ENCODE measurements at regions not wholly inside any gene's neighbourhood (a gene's known extent, or its start where the extent isn't known, plus 50 kb on each side); places are given as distances from the start of the nearest gene placed in this dataset.
A peak's percentile ranks its signal among the peaks of the same experiment; 100 is the strongest.
"Not testable (repeated sequence)": the region's sequence is repeated elsewhere in the genome, so short reads cannot be mapped to it uniquely, and the experiment has no call there.

DNA sequence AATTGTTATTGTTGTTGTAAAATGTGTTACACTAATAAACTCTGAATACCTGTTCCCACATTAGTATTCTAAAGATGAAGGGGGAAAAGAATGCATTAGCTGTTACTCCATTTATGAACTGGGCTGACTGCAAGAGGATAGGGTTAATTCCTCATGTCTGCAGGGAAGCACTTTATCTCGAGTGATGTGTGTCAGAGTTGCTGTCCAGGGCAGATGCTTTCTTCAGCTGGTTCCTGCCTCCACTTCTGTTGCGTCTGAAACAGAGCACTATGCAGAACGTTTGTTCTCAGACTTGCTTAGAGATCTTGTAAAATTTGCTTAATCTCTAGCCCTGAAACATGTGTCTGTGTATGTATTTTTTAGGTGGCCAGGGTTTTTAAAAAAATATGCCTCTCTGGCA is 318.8 kb downstream of the SPRY2 start:
- DNase-seq, result no peak

DNA sequence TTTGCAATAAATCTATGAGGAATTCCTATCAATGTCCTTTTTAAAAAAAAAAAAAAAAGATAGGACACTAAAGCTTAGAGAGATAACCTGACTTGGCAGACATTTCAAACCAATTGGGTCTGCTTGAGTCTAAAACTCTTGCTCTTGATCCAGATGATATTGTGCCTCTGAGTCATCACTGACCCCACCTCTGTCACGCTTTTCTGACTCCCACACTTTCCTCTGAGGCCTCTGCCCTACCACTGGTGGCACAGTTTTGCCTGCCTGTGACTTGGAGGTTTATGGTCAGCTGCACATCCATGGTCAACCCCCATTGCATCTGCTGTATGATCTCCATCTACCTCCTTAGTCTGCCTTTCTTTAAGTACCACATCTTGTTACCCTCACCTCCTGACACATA is 328.7 kb downstream of the SPRY2 start:
- peak; percentile 17 for DNase-seq

DNA sequence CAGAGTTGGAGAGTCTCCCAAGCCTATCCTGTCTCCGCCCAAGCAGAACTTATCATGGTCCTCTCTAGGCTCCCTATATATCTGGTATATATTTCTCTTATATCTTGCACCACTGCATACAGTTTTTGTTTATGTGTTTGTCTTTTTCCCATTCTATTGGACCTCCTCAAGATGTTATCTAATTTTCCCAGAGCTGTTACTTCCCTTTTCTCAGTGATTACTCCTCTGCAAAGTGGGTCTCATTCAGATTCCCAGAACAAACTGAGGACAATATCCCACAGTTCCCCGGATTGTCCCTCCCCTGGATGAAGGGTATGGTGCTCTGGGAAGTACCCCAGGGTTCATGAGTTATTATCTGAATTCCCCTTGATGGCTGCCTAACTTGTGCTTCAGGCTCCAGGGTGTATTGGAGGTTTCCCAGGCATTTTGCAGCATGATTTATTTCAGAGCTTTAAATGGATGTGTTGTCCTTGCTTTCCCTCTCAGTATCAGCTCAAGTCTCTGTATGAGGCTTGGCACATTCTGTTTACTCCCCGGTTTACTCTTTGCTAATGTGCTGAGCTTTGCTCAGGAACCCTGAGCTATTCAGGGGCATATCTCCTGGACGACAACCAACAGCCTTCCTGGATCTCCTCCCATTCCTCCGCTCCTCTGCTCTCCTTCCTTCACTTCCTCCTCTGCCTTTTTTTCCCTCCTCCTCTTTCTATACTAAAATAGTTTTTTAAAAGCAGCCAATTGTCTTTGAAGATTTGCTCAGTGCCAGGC is 329.3 kb downstream of the SPRY2 start:
- no peak for DNase-seq

DNA sequence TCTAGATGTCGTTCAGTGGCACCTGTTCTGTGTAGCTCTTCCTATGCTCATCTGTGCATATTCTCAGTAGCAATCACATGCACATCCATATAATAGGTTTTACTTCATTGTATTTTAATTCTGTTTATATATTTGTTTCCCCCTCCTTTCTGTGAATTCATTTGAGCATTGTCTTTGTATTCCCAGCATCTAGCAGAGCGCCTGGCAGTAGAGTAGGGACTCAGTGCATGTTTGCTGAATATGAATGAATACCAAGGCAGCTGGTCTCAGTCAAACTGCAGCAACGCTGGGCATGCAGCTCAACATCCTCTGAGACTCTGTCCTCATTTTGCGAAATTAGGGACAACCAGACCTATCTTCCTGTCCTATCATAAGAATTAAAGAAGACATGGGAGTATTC is 330.1 kb downstream of the SPRY2 start:
- DNase-seq, result no peak

DNA sequence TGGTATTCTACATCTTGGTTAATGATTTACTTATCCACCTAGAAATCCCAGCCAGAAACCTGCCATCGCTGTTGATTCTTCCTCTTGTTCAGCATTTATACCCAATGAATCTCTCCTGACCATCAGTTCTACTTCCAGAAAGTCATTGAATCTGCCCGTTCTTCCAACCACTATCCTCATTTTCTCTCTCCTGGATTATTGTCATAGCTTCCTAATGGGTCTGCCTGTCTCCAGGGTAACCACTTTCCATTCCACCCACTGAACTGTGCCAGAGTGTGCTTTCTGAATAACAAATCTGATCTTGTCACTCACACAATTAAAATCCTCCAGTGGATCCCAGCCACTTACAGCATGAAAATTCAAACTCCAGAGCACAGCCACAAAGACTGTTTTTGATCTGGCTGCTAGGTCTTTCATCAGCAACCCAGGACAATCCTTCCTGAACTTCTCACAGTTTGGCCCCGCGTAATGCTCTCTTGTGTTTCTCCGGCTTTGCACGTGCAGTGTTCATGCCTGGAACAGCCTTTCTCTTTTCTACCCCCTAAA is 330.6 kb downstream of the SPRY2 start:
- no peak for DNase-seq

DNA sequence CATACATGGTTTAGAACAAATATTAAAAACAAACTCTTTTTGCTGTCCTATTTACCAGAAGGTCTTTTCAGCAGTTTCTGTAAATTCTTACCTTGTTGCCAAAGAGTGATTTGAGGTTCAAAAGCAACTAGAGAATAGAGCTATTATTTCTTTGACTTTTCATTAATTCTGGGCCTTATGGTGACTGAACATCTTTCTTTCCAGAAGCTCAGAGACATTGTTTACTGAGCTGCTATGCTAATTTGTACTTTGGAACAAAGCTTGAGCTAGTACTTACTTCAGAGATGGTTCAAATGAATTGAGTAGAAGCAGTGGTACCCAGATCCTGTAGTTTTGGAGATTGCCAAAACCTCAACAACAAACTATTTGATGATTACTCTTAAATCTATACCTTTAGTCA is 331.2 kb downstream of the SPRY2 start:
- DNase-seq, result no peak

DNA sequence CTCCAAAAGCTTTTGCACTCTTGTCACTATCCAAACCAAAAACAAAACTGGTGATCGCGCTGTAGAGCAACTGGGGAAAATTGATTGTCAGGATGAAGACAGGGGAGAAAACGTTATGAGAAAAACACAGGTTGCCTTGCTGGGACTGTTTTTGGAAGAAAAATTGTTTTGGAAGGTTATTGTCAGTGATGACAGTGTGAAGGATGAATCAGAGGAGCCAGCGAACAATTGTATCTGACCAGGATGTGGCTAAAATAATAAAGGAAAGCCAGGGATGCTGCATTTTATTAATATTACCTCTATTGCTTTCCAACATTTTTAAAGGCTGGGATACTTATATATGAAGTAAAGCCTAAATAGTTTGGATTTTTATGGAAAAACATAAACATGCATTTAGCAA is 334.0 kb downstream of the SPRY2 start:
- DNase-seq, result no peak

DNA sequence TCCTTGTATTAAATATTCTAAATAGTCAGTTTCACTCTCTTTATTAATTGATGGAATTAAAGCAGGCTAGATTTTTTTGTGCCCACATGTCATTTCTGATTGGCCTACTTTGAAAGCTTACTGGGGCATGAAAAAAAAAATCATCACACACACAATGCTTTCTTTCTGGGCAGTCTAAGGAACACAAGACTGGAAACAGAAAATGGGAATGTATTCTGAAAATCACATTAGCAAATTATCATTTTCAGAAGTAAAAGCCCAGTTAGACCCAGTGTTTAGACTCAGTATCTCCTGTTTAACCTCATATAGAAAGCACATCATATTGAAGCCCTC is 339.4 kb downstream of the SPRY2 start:
- DNase-seq, result no peak

DNA sequence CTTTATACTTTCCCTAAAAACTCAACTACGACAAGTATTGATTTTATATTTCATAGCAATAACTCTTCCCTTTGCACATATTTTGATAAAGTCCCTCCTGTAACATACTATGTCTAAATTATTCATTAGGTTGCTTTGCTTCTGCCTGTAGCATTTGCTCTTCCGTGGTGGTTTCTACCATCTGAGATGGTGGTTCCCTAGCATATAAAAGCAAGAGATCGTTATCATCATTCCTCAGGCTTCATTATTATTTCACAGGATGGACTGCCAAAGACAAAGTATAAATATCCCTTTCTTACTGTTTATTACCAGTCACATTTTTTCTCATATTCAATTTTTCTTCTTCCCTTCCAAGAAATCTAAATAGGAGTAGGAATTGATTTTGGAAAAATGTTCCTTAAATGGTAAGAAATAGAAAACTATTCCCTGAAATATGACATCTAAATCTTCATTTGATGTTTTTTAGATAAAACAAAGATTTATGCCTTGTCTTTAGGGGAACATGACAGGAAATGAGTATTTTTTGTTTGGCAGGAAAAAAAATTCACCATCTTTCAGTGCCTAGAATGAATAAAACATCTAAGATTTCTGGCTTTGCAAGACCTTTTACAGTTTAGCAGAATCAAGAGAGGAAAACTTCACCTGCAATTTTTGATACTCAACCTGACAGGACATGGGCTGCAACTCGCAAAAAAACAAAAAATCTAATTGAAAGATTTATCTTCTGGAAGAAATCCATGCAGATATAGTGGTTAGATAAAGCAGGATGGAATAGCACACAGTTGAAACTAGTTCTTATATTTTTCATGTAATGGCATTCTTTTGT is 340.0 kb downstream of the SPRY2 start:
- DNase-seq, result no peak

DNA sequence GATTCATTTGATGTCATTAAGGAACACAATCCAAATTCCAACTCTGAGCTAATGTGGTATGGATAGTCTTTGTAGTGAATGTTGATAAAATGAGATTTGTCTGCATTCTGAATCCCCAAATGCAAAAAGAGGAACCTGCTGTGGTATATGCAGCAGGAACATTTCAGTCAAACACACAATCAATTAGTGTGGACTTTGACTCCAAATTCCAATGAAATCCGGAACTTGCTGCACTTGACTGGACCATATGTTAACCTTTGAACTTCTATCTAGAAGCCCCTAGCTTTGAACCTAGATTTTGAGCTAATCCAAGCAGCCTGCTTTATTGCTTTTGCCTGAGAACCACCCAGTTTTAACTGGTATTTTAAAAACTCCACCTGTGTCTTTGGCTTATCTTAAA is 341.3 kb downstream of the SPRY2 start:
- no peak for DNase-seq

DNA sequence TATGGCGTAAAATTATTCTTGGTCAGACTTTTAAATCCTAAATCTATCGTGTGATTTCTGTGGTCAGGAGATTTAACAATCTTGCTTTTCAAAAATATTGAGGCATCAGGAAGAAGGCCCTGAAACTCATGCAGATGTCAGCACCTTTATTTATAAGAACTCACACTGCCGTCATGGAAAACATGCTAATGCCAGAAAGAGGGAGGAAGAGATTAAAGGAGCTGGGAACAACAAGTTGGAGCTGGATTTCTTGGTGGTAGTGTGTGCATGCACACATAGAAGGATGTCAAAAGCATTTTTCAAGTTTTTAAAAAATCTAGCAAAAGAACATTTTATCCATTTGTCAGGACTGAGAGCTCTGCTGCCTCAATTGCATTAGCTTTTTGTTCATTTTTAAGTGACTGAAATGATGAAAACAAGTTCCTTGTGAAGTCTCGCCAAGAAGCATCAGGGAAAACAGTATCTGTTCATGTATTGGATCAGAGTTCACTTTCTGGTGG is 342.5 kb downstream of the SPRY2 start:
- DNase-seq, result no peak

DNA sequence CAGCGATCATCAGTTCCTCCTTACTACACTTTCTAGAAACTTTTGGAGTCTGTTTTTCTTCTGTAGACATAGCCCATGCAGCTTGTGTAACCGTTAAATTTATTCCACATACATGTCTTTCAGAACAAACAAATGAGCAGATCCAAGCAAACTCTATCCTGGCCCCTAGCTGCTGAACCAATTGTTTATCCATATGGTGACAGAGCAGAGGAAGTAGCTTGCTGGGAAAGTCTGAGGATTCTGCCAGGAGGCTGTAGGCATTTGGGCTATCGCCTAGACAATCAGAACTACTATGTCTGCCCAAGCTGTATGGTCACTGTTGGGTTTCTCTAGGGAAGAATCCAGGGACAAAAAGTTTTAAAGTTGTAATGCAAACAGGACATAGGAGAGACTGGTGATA is 343.7 kb downstream of the SPRY2 start:
- DNase-seq, result no peak

DNA sequence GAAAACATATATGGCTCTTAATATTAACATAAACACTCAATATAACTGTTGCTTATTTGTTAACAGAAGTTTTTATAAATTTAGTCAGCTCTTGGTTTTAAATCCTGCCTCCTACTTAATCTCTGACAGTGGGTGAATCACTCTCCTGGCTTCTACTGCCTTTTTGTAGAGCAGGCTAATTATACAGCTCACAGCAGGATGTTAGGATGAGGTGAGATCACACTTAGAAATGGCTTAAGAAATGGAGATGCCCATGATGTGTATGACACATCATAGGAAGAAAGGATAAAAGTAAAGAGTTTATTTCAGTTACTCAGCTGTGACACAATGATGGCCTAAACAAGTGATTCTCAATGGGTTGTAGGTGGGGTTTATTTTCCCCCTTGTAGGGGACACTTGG is 345.6 kb downstream of the SPRY2 start:
- no peak for DNase-seq

DNA sequence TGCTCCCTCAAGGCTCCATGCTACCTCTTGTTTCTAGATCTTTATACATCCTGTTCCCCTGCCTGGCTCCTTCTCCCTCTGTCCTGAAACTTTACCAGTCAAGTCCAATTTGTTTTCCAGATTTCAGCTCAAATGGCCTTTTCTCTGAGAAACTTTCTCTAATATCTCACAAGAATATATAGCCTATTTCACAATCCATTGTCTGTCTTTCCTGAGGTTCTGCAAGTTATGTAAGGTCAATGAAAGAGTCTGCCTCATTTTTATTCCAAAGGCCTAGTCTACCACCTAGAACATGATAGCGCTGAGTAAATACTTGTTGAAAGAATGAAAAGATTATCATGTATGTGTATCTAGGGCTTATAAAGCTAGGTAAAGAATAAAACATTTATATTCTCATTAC is 348.8 kb downstream of the SPRY2 start:
- no peak for DNase-seq

DNA sequence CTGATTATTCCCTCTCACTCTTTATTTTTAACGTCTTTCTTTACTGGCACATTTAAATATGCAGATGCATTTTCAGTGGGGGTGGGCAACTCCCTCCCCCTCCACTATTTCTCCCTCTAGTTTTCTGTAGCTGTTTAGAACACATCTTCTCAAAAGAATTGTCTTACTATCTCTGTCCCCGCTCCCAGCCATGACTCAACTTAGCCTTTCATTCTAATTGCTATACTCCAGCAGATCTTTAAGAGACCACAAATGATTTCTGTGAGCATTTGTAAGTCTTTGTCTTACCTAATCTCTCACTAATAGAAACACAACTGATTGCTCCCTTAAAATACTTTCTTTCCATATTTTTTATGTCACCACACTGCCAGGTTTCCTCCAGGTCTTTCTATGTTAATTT is 350.9 kb downstream of the SPRY2 start:
- DNase-seq, result no peak

DNA sequence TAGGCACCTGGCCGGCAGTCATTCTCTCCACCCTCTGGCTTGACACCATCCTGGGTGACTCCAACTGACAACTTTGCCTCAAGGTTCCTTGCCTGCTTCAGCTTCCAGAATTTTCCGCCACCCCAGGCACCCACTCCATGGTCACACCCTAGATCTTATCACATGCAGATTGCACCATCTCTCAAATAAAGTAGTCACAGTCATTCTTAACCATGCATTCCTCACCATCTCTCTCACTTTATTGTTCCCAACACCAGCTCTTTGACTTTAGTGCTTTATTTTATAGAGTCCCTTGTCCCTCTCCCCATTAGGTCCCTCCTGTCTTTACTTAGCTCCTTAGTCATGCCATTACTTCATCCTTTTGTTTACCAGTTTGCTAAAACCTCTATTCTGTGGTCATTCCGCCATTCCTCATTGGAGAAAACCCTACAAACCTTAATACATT is 351.7 kb downstream of the SPRY2 start:
- no peak for DNase-seq

DNA sequence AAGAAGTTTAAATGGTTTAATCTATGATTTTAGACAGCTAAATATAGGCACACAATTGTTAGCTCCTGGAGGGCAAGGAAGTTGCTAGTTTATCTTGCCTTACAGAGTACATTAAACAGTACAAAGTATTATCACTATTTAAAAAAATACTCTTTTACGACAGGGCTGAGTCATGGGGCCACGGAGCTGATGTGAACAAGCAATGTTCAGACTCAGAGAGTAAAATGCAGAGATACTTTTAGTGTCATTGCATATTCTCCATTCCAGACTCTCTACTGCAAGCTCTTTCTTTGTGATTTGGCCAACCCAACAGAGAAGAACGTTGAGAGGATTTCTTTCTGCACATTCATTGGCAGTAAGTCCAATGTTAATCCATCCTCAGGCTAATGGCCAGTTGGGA is 352.4 kb downstream of the SPRY2 start:
- DNase-seq, result no peak

DNA sequence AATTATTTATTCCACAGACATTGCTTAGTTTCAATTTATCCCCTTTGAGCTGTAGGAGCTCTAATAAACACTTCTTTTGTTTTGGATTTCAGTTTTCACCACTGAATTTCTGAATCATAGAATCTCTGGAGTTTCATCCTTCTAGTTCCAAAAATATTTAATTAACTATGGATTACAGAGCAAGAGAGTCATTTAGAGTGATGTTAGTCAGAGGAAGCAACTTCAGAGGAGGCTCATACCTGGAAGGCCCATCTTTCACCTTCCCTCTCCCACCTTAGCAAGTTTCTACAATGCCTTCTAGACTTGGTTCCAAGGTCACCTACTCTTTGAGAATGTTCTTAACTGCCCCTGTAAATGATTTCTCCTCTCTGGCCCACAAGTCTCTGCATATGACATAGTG is 353.2 kb downstream of the SPRY2 start:
- DNase-seq, result no peak

DNA sequence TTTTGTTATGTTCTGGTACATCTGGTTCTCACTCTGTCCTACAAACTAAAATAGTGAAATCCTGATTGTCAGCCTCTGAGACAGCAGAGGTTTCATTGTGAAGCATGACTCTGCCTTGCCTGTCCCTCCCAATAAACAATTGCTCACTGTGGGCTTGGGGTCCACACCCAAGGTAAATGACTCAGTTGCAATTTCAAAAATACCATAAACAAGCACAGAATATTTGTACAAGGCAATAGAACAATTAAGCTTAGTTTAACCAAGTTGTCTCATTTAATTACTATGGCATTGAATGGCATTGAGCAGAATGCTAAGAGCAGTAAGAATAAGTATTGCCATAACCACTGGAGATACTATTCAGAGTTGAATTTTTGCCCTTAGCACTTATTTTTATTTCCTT is 353.6 kb downstream of the SPRY2 start:
- no peak for DNase-seq

DNA sequence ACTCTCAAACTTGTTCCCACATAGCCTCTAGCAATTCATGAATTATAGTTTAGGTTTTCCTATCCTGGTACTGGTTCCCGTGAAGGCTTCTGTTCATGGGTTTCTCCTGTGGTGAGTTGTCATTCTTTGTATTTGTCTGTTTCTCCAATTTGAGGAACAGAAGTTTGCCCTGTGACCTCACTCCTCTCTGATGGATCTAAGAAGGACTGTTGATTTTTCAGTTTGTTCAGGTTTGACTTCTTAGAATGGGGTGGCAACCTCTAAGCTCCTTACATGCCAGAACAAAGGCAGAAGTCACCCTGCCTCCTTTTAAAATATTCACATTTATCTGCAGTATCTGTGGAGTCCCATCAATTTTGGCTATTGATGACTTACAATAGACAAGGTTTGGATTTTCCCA is 354.0 kb downstream of the SPRY2 start:
- DNase-seq, result no peak

DNA sequence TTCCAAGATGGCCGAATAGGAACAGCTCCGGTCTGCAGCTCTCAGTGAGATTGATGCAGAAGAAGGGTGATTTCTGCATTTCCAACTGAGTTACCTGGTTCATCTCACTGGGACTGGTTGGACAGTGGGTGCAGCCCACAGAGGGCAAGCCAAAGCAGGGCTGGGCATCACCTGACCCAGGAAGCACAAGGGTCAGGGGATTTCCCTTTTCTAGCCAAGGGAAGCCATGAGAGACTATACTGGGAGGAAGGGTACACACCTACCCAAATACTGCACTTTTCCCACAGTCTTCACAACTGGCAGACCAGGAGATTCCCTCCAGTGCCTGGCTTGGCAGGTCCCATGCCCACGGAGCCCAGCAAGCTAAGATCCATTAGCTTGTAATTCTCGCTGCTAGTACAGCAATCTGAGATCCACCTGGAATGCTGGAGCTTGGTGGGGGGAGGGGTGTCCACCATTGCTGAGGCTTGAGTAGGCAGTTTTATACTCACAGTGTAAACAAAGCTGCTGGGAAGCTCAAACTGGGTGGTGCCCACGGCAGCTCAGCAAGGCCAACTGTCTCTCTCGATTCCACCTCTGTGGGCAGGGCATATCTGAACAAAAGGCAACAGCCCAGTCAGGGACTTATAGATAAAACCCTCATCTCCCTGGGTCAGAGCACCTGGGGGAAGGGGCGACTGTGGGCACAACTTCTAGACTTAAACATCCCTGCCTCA is 365.8 kb downstream of the SPRY2 start:
- not testable (repeated sequence) for DNase-seq

DNA sequence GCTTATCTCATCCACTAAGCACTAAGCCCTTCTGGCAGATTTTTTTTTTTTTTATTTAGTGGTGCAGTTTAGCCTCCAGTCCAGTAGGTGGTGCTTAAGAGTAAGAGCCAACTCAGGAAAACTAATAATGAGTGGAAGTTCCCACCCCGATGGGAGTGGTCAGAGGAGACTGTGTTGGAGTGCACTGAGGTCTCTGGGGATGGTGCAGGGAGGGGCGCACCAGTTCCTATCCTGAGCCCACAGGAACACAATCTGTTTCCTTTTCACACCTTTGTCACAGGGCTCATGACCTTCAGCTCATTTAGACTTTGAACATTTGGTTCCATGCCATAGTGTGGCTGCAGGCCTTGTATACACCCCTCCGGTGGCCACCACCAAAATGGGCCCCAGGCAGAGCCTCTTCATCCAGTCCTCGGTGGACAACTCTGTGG is 367.4 kb downstream of the SPRY2 start:
- DNase-seq, result peak; percentile 31

DNA sequence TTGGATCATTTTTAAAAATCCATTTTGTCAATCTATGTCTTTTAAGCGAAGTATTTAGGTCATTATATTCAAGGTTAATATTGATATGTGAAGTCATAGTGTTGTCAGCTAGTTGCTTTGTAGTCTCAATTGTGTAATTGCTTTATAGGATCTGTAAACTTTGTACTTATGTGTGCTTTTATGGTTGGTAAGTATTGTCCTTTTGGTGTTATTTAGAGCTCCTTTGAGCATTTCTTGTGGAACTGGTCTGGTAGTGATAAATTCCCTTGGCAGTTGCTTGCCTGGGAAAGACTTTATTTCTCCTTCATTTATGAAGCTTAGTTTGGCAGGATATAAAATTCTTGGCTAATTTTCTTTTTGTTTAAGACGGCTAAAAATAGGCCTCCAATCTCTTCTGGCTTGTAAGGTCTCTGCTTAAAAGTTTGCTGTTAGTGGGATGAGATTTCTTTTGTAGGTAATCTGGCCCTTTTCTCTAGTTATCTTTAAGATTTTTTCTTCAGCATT is 368.8 kb downstream of the SPRY2 start:
- DNase-seq, result no peak
